GM23338 (cell line): ENCODE measurements at regions not wholly inside any gene's neighbourhood (a gene's known extent, or its start where the extent isn't known, plus 50 kb on each side); places are given as distances from the start of the nearest gene placed in this dataset.

Experiments used
- ATAC-seq: fragments of 200-7000 bp; cut with Tn5 transposase; 3 replicates; pipeline ENCODE4 v1.9.1; 2020
- DNase-seq: peaks from one replicate; pipeline ENCODE4 v3.0.0-alpha.2; 2015; ENCODE audit warnings: low spot score
- H2AFZ ChIP-seq: fragments of 200-600 bp; sonication (generic); 2 replicates; pipeline ENCODE4 v1.8.0; 2016; ENCODE audit warnings: antibody characterized with exemption, mild to moderate bottlenecking, moderate library complexity
- H3F3A ChIP-seq: fragments of 200-600 bp; sonication (generic); replicated peaks from 2 replicates; pipeline ENCODE4 v1.8.0; 2017; ENCODE audit warnings: antibody characterized with exemption, mixed run types, low read depth
- H3K27ac ChIP-seq: fragments of 200-600 bp; sonication (generic); 2 replicates; pipeline ENCODE4 v1.6.1; 2016; ENCODE audit warnings: low read depth
- H3K27me3 ChIP-seq: fragments of 200-600 bp; sonication (generic); 2 replicates; pipeline ENCODE4 v1.8.0; 2016; ENCODE audit warnings: mild to moderate bottlenecking, mixed run types, moderate library complexity; ENCODE audit not compliant: insufficient read depth
- H3K36me3 ChIP-seq: fragments of 200-600 bp; sonication (generic); 2 replicates; pipeline ENCODE4 v1.8.0; 2016; ENCODE audit warnings: mild to moderate bottlenecking; ENCODE audit not compliant: insufficient read depth
- H3K4me1 ChIP-seq: fragments of 200-600 bp; sonication (generic); 2 replicates; pipeline ENCODE4 v1.8.0; 2016; ENCODE audit warnings: mild to moderate bottlenecking, moderate library complexity; ENCODE audit not compliant: insufficient read depth
- H3K4me2 ChIP-seq: fragments of 200-600 bp; sonication (generic); 2 replicates; pipeline ENCODE4 v1.7.1; 2017; ENCODE audit warnings: mixed run types
- H3K4me3 ChIP-seq: fragments of 200-600 bp; sonication (generic); 2 replicates; pipeline ENCODE4 v1.6.1; 2016; ENCODE audit warnings: mixed run types
- H3K79me2 ChIP-seq: fragments of 200-600 bp; sonication (generic); replicated peaks from 2 replicates; pipeline ENCODE4 v1.8.0; 2017; ENCODE audit warnings: mild to moderate bottlenecking; ENCODE audit not compliant: insufficient read depth
- H3K9me2 ChIP-seq: fragments of 200-600 bp; sonication (generic); 2 replicates; pipeline ENCODE4 v1.8.0; 2017; ENCODE audit not compliant: insufficient read depth
- H4K20me1 ChIP-seq: fragments of 200-600 bp; sonication (generic); replicated peaks from 2 replicates; pipeline ENCODE4 v1.8.0; 2017; ENCODE audit warnings: mild to moderate bottlenecking; ENCODE audit not compliant: insufficient read depth
- H3K27ac Mint-ChIP-seq: 2 replicates; pipeline ENCODE4 v1.8.0; 2020; ENCODE audit warnings: inconsistent platforms, mild to moderate bottlenecking, moderate library complexity, mixed read lengths
- H3K27me3 Mint-ChIP-seq: 3 replicates; pipeline ENCODE4 v1.8.0; 2022; ENCODE audit warnings: low read depth, mild to moderate bottlenecking, moderate library complexity, mixed read lengths, inconsistent platforms; ENCODE audit not compliant: insufficient read depth, poor library complexity
- H3K36me3 Mint-ChIP-seq: 3 replicates; pipeline ENCODE4 v1.8.0; 2021; ENCODE audit warnings: low read depth, mild to moderate bottlenecking, inconsistent platforms, moderate library complexity, mixed read lengths
- H3K4me1 Mint-ChIP-seq: 3 replicates; pipeline ENCODE4 v1.8.0; 2020; ENCODE audit warnings: mild to moderate bottlenecking, inconsistent platforms, mixed read lengths
- H3K4me3 Mint-ChIP-seq: 3 replicates; pipeline ENCODE4 v1.8.0; 2021; ENCODE audit warnings: moderate library complexity, mild to moderate bottlenecking, inconsistent platforms, mixed read lengths
- H3K9me3 Mint-ChIP-seq: 3 replicates; pipeline ENCODE4 v1.8.0; 2020; ENCODE audit warnings: moderate library complexity, mild to moderate bottlenecking, inconsistent platforms, mixed read lengths
- CREB1 ChIP-seq: fragments of 250-450 bp; sonication (Bioruptor Pico); IDR thresholded peaks from 2 replicates; pipeline ENCODE4 v1.5.0; 2020; ENCODE audit warnings: low read depth, mild to moderate bottlenecking, moderate library complexity
- CTCF ChIP-seq, 2 experiments: fragments of 200-600 bp in 1 of 2; sonication (generic) in 1 of 2; conservative IDR thresholded peaks; 2 replicates each; pipeline versions ENCODE4 v1.5.1 to v1.6.1; 2016 to 2017; ENCODE audit warnings: antibody characterized with exemption in 2 of 2, low read depth in 2 of 2, mild to moderate bottlenecking in 2 of 2, moderate library complexity in 1 of 2
- EZH2 ChIP-seq: fragments of 200-600 bp; sonication (generic); IDR thresholded peaks from one replicate; pipeline ENCODE4 v1.8.0; 2017; ENCODE audit warnings: antibody characterized with exemption, mild to moderate bottlenecking, low read depth; ENCODE audit not compliant: unreplicated experiment
- EZH2phosphoT487 ChIP-seq: fragments of 200-600 bp; sonication (generic); IDR thresholded peaks from one replicate; pipeline ENCODE4 v1.8.1; 2018; ENCODE audit warnings: antibody characterized with exemption; ENCODE audit not compliant: unreplicated experiment
- JUNB ChIP-seq: IDR thresholded peaks from one replicate; pipeline ENCODE4 v1.6.1; 2016; ENCODE audit warnings: antibody characterized with exemption; ENCODE audit not compliant: unreplicated experiment
- NANOG ChIP-seq: IDR thresholded peaks from 2 replicates; pipeline ENCODE4 v1.6.1; 2016; ENCODE audit warnings: antibody characterized with exemption, borderline replicate concordance
- POLR2AphosphoS5 ChIP-seq: IDR thresholded peaks from 2 replicates; pipeline ENCODE4 v1.6.1; 2016; ENCODE audit warnings: antibody characterized with exemption, low read depth
- REST ChIP-seq: IDR thresholded peaks from one replicate; pipeline ENCODE4 v1.6.1; 2018; ENCODE audit warnings: antibody characterized with exemption; ENCODE audit not compliant: unreplicated experiment
- STAT1 ChIP-seq: IDR thresholded peaks from one replicate; pipeline ENCODE4 v1.6.1; 2016; ENCODE audit warnings: antibody characterized with exemption; ENCODE audit not compliant: unreplicated experiment
- ZNF114 ChIP-seq: fragments of 250-450 bp; sonication (Bioruptor Pico); IDR thresholded peaks from 2 replicates; pipeline ENCODE4 v1.5.0; 2020; ENCODE audit warnings: mild to moderate bottlenecking, moderate library complexity
- ZNF331 ChIP-seq: fragments of 250-450 bp; sonication (Bioruptor Pico); IDR thresholded peaks from 2 replicates; pipeline ENCODE4 v1.5.0; 2020; ENCODE audit warnings: low read depth, mild to moderate bottlenecking, moderate library complexity
- ZNF462 ChIP-seq: fragments of 250-450 bp; sonication (Bioruptor Pico); IDR thresholded peaks from 2 replicates; pipeline ENCODE4 v1.5.0; 2020; ENCODE audit warnings: mild to moderate bottlenecking, moderate library complexity
- TF ChIP-seq, protein P1 (sequence below): IDR thresholded peaks from 2 replicates; pipeline ENCODE4 v1.6.1; 2016; ENCODE audit warnings: antibody characterized with exemption

- Mint-ChIP-seq H3K4me1 (peaks cover 7% of the 10 kb centered on the region; the same call in 2 of the 3 replicates), H3K4me3 (no peak overlapping the region), H3K9me3 (peaks cover 4% of the 10 kb centered on the region; the same call in 2 of the 3 replicates), H3K27me3 (no peaks in the 10 kb centered on the region), H3K36me3 (no peaks in the 10 kb centered on the region), H3K27ac (no peak overlapping the region)
- TF ChIP-seq STAT1 (no peak), EZH2phosphoT487 (no peak), JUNB (no peak), POLR2AphosphoS5 (no peak), EZH2 (no peak), ZNF331 (CRISPR knock-in tag) (no peak), CTCF (conservative IDR thresholded peaks at IDR 0.05; ENCODE audit: low read depth in 2 of 2) (no peak), NANOG (no peak), ZNF114 (CRISPR knock-in tag) (no peak), CREB1 (no peak), REST (no peak), ZNF462 (CRISPR knock-in tag) (no peak)
- TF ChIP-seq, protein P1, sequence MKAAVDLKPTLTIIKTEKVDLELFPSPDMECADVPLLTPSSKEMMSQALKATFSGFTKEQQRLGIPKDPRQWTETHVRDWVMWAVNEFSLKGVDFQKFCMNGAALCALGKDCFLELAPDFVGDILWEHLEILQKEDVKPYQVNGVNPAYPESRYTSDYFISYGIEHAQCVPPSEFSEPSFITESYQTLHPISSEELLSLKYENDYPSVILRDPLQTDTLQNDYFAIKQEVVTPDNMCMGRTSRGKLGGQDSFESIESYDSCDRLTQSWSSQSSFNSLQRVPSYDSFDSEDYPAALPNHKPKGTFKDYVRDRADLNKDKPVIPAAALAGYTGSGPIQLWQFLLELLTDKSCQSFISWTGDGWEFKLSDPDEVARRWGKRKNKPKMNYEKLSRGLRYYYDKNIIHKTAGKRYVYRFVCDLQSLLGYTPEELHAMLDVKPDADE: no peak
- Histone ChIP-seq H3K4me3 (no peak overlapping the region), H3K27ac (no peak overlapping the region), H3K4me1 (0 out of 2 replicates have a peak, but pooled peaks cover 5% of the 10 kb centered on the region), H4K20me1 (no peaks in the 10 kb centered on the region), H3K9me2 (no peaks in the 10 kb centered on the region), H3F3A (no peaks in the 10 kb centered on the region), H2AFZ (no peak overlapping the region), H3K36me3 (no peaks in the 10 kb centered on the region; the same call in 1 of the 2 replicates), H3K79me2 (no peaks in the 10 kb centered on the region), H3K27me3 (no peaks in the 10 kb centered on the region), H3K4me2 (no peak overlapping the region)
- ATAC-seq: no peak
- no peak for DNase-seq
These were observed 390.2 kb upstream of the C1orf87 start for GRCh38 chr1:60463786-60464185.
